NT2/D1 (cell line): ENCODE measurements at regions not wholly inside any gene's neighbourhood (a gene's known extent, or its start where the extent isn't known, plus 50 kb on each side); places are given as distances from the start of the nearest gene placed in this dataset.

Experiments used
- SUZ12 ChIP-seq: IDR thresholded peaks from 2 replicates; pipeline ENCODE4 v1.6.1; 2011; ENCODE audit not compliant: insufficient read length, insufficient read depth; ENCODE audit errors: extremely low read depth
- YY1 ChIP-seq: IDR thresholded peaks from 2 replicates; pipeline ENCODE4 v1.6.1; 2011; ENCODE audit not compliant: insufficient read length, insufficient read depth
- ZNF274 ChIP-seq: IDR thresholded peaks from 2 replicates; pipeline ENCODE4 v1.6.1; 2011; ENCODE audit warnings: mild to moderate bottlenecking, low read depth, low read length

DNA sequence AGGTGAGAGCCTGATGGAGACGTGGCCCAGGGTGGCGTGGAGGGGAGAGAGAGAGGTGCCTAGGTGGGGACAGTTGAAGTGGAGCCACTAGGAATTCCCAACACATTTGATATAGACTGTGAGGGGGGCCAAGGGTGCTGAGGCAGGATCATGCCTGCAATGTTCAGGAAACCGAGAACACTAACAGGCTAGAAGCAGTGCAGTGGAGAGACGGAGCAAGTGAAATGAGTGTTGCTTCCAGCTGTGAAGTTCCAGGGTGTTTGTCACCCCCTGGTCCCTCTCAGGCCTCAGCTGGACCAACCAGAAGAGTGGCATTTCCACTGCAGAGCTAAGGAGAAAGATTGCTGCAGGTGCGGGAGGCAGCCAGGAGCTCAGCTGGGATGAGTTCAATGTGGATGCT is 127.1 kb downstream of the RIPK4 start:
- TF ChIP-seq ZNF274, result no peak
- TF ChIP-seq SUZ12, result no peak
- TF ChIP-seq YY1, result no peak
